Endothelial cell of umbilical vein (primary cell): ENCODE measurements at regions not wholly inside any gene's neighbourhood (a gene's known extent, or its start where the extent isn't known, plus 50 kb on each side); places are given as distances from the start of the nearest gene placed in this dataset.

Experiments
- BruUV-seq: library from RNA; stranded (reverse); fragments of 400-500 nt; replicated peaks from 2 replicates; lab custom pipeline; 2021; lab: Mats Ljungman, UMichigan
- CTCF ChIA-PET: fragments of 300-600, 350-600 bp; sonication (Branson Sonifier 250); formaldehyde crosslinking; loops from one replicate; lab custom pipeline; 2021; ENCODE audit warnings: antibody characterized with exemption, inconsistent platforms; lab: Charles Lee
- POLR2A ChIA-PET: fragments of 300-600, 350-600 bp; sonication (Branson Sonifier 250); formaldehyde crosslinking; loops from one replicate; lab custom pipeline; 2021; ENCODE audit warnings: antibody characterized with exemption, inconsistent platforms; lab: Charles Lee
- DNase-seq: peaks from one replicate; pipeline ENCODE4 v3.0.0-alpha.2; 2011; ENCODE audit warnings: low read depth, low spot score
- FAIRE-seq: peaks from 2 replicates; lab custom pipeline; 2011; peaks lifted over from hg19 to GRCh38; lab: Jason Lieb, UNC
- H2AFZ ChIP-seq: 2 replicates; pipeline ENCODE4 v1.6.0; 2012; ENCODE audit warnings: low read depth, low read length, control low read depth, inconsistent platforms
- H3K27ac ChIP-seq: 2 replicates; pipeline ENCODE4 v1.5.1; 2011; ENCODE audit warnings: low read depth, mild to moderate bottlenecking, control low read depth, low read length, moderate library complexity; ENCODE audit not compliant: insufficient read depth
- H3K27me3 ChIP-seq, 2 experiments: 2 replicates each; pipeline versions ENCODE4 v1.6.0 to v1.6.1; 2011; ENCODE audit warnings: low read length in 2 of 2, mixed read lengths in 1 of 2; ENCODE audit not compliant: control insufficient read depth in 2 of 2, insufficient read depth in 2 of 2
- H3K36me3 ChIP-seq, 2 experiments: 2 replicates in 1 of 2; 3 replicates in 1 of 2; pipeline ENCODE4 v1.5.1; 2011; ENCODE audit warnings: low read length in 2 of 2, mild to moderate bottlenecking in 1 of 2, moderate library complexity in 1 of 2; ENCODE audit not compliant: control insufficient read depth in 2 of 2, insufficient read depth in 2 of 2; ENCODE audit errors: extremely low read depth in 1 of 2
- H3K4me1 ChIP-seq: 3 replicates; pipeline ENCODE4 v1.5.1; 2011; ENCODE audit warnings: mild to moderate bottlenecking, low read length; ENCODE audit not compliant: control insufficient read depth, insufficient read depth; ENCODE audit errors: extremely low read depth
- H3K4me2 ChIP-seq: 2 replicates; pipeline ENCODE4 v1.6.1; 2011; ENCODE audit warnings: low read length, control low read depth, mixed read lengths; ENCODE audit not compliant: insufficient read depth
- H3K4me3 ChIP-seq, 3 experiments: fragments of 200-600 bp in 1 of 3; sonication (generic), shearing (Covaris generic) in 1 of 3; replicated peaks in 1 of 3; 2 replicates each; pipeline ENCODE4 v1.5.1; 2011 to 2016; ENCODE audit warnings: control low read depth in 3 of 3, low read length in 3 of 3, mild to moderate bottlenecking in 2 of 3, inconsistent platforms in 1 of 3, low read depth in 1 of 3, moderate library complexity in 1 of 3; ENCODE audit not compliant: insufficient read depth in 1 of 3
- H3K79me2 ChIP-seq: 2 replicates; pipeline ENCODE4 v1.6.0; 2012; ENCODE audit warnings: low read length, inconsistent platforms; ENCODE audit not compliant: control insufficient read depth, insufficient read depth
- H3K9ac ChIP-seq: replicated peaks from 2 replicates; pipeline ENCODE3; 2011; ENCODE audit warnings: low read length, control low read depth; ENCODE audit not compliant: insufficient read depth; ENCODE audit errors: extremely low read depth
- H3K9me1 ChIP-seq: replicated peaks from 3 replicates; pipeline ENCODE4 v1.6.0; 2011; ENCODE audit warnings: mild to moderate bottlenecking, low read length; ENCODE audit not compliant: control insufficient read depth, insufficient read depth; ENCODE audit errors: extremely low read depth
- H3K9me3 ChIP-seq: replicated peaks from 2 replicates; pipeline ENCODE4 v1.5.1; 2012; ENCODE audit warnings: low read length, inconsistent platforms; ENCODE audit not compliant: control insufficient read depth, insufficient read depth
- H4K20me1 ChIP-seq: replicated peaks from 2 replicates; pipeline ENCODE3; 2011; ENCODE audit warnings: mild to moderate bottlenecking, low read length; ENCODE audit not compliant: control insufficient read depth, insufficient read depth; ENCODE audit errors: extremely low read depth
- CTCF ChIP-seq, 2 donors: IDR thresholded peaks; 1 replicate in 1 of 2; 2 replicates in 1 of 2; pipeline ENCODE4 v1.5.1; 2011; ENCODE audit warnings: low read length in 2 of 2, mild to moderate bottlenecking in 2 of 2, moderate library complexity in 2 of 2, control low read depth in 1 of 2, inconsistent platforms in 1 of 2, low read depth in 1 of 2; ENCODE audit not compliant: insufficient read depth in 1 of 2; ENCODE audit errors: extremely low read depth in 1 of 2
- EZH2 ChIP-seq: IDR thresholded peaks from 2 replicates; pipeline ENCODE4 v1.6.1; 2012; ENCODE audit warnings: borderline replicate concordance, low read depth, mild to moderate bottlenecking, moderate library complexity, low read length, inconsistent platforms; ENCODE audit not compliant: severe bottlenecking
- FOS ChIP-seq: IDR thresholded peaks from 2 replicates; pipeline ENCODE4 v1.6.1; 2011; ENCODE audit warnings: mild to moderate bottlenecking, low read length, moderate library complexity, borderline replicate concordance; ENCODE audit not compliant: insufficient read depth
- GATA2 ChIP-seq: IDR thresholded peaks from 2 replicates; pipeline ENCODE4 v1.7.0; 2011; ENCODE audit warnings: low read depth, mild to moderate bottlenecking, moderate library complexity, mixed read lengths, low read length; ENCODE audit not compliant: insufficient read length, insufficient read depth
- JUN ChIP-seq: IDR thresholded peaks from 2 replicates; pipeline ENCODE4 v1.6.1; 2011; ENCODE audit warnings: borderline replicate concordance, low read depth; ENCODE audit not compliant: insufficient read length, insufficient read depth
- MAX ChIP-seq: IDR thresholded peaks from 2 replicates; pipeline ENCODE4 v1.6.1; 2011; ENCODE audit not compliant: insufficient read depth, insufficient read length
- MYC ChIP-seq: IDR thresholded peaks from one replicate; pipeline ENCODE4 v1.6.1; 2011; ENCODE audit warnings: mild to moderate bottlenecking, low read depth, low read length
- POLR2A ChIP-seq: IDR thresholded peaks from 2 replicates; pipeline ENCODE4 v1.6.1; 2012; ENCODE audit warnings: low read depth, mild to moderate bottlenecking, control low read depth, low read length
- POLR2AphosphoS5 ChIP-seq: IDR thresholded peaks from 2 replicates; pipeline ENCODE4 v1.6.1; 2012; ENCODE audit warnings: low read depth, mild to moderate bottlenecking, control low read depth, low read length, moderate library complexity; ENCODE audit not compliant: insufficient read depth
- dilution Hi-C: fragments of 300-500 bp; cut with MboI; formaldehyde crosslinking; loops from one replicate; pipeline ENCODE4 v1.15.0; 2019; ENCODE audit warnings: low sequenced_read_pairs; ENCODE audit not compliant: extremely low pct_ligation_motif_present
- intact Hi-C: fragments of 100-400 bp; cut with micrococcal nuclease; formaldehyde crosslinking; loops from one replicate; pipeline ENCODE4 v1.10.0; 2022

GRCh38 chr11:69230856-69231425 lies 63.0 kb upstream of the MYEOV start:
- intact Hi-C loops (no loop called here), dilution Hi-C loops (no loop called here)
- TF ChIP-seq MAX (no peak), JUN (no peak)
- Histone ChIP-seq H2AFZ (no peak overlapping the region), H3K9me3 (no peaks in the 10 kb centered on the region), H3K36me3 (no peaks in the 10 kb centered on the region), H3K27ac (no peak overlapping the region), H3K9ac (no peak overlapping the region), H3K4me2 (no peak overlapping the region), H4K20me1 (no peaks in the 10 kb centered on the region), H3K4me3 (no peak overlapping the region), H3K79me2 (no peaks in the 10 kb centered on the region), H3K4me1 (no peaks in the 10 kb centered on the region), H3K9me1 (no peaks in the 10 kb centered on the region), H3K27me3 (peaks cover 10 to 23% of the 10 kb centered on the region in 2 experiments)
- ChIA-PET POLR2A (no interaction called here), CTCF (no interaction called here)
- FAIRE-seq: no peak
- no peak for DNase-seq
- no TSS peak for BruUV-seq

GRCh38 chr11:69231466-69232018 lies 62.4 kb upstream of the MYEOV start:
- Histone ChIP-seq H3K79me2 (no peaks in the 10 kb centered on the region), H3K4me1 (no peaks in the 10 kb centered on the region), H3K27ac (no peak overlapping the region), H3K9me1 (no peaks in the 10 kb centered on the region), H3K27me3 (peaks cover 8 to 20% of the 10 kb centered on the region in 2 experiments), H2AFZ (no peak overlapping the region), H3K4me2 (no peak overlapping the region), H3K4me3 (no peak overlapping the region), H3K9ac (no peak overlapping the region), H4K20me1 (no peaks in the 10 kb centered on the region), H3K36me3 (no peaks in the 10 kb centered on the region), H3K9me3 (no peaks in the 10 kb centered on the region)
- dilution Hi-C loops (no loop called here), intact Hi-C loops (no loop called here)
- no peak for TF ChIP-seq MYC
- TF ChIP-seq JUN: no peak
- no peak for TF ChIP-seq POLR2AphosphoS5
- no peak for TF ChIP-seq FOS
- no peak for TF ChIP-seq MAX
- no peak for TF ChIP-seq POLR2A
- no peak for TF ChIP-seq EZH2
- TF ChIP-seq GATA2: no peak
- TF ChIP-seq CTCF (IDR thresholded peaks at IDR 0.05; ENCODE audit: extremely low read depth in 1 of 2, insufficient read depth in 1 of 2, low read depth in 1 of 2, low read length in 2 of 2): no peak
- no TSS peak for BruUV-seq
- ChIA-PET POLR2A (no interaction called here), CTCF (no interaction called here)
- DNase-seq: no peak
- no peak for FAIRE-seq
